GM13977 (cell line): ENCODE measurements at regions not wholly inside any gene's neighbourhood (a gene's known extent, or its start where the extent isn't known, plus 50 kb on each side); places are given as distances from the start of the nearest gene placed in this dataset.

ENCODE experiments used
- DNase-seq: peaks from one replicate; pipeline ENCODE4 v3.0.0; 2012; ENCODE audit warnings: low spot score
- in situ Hi-C: fragments of 300-500 bp; cut with MboI; formaldehyde crosslinking; loops from one replicate; pipeline ENCODE4 v1.12.0; 2022; ENCODE audit warnings: low sequenced_read_pairs, low pct_unique_long_range_greater_than_20kb, mixed read lengths, inconsistent platforms; ENCODE audit not compliant: unreplicated experiment
- TF ChIP-seq, protein P1 (sequence below): IDR thresholded peaks from 2 replicates; pipeline ENCODE4 v1.5.1; 2012; ENCODE audit warnings: mild to moderate bottlenecking, control low read depth; ENCODE audit not compliant: insufficient read depth; ENCODE audit errors: extremely low read depth, missing control alignments

GRCh38 chr10:30781670-30782121 is 152.1 kb upstream of the LYZL2 start:
- DNase-seq, result no peak
- in situ Hi-C loops, result loop anchor here (10.0 to 25.0 kb wide), 2 partner anchors 706 to 1033 kb away; no protein-coding TSS in a partner anchor

DNA sequence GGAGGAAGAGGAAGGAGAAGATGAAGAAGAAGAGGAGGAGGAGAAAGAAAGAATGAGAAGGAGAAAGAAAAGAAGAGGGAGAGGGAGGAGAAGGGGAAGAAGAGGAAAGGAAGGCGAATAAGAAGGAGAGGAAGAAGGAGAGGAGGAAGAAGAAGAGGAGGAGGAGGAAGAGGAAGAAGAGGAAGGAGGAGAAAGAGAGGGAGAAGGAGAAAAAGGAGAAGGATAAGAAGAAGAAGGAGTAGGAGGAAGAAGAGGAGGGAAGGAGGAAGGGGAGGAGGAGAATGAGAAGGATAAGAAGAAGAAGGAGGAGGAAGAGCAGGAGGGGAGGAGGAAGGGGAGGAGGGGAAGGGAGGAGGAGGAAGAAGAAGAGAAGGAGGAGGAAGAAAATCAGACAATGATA is 149.2 kb upstream of the LYZL2 start:
- no peak for DNase-seq
- in situ Hi-C loops, result loop anchor here (25.0 kb wide), 1 partner anchor 709 kb away; no protein-coding TSS in a partner anchor
- TF ChIP-seq, protein P1, sequence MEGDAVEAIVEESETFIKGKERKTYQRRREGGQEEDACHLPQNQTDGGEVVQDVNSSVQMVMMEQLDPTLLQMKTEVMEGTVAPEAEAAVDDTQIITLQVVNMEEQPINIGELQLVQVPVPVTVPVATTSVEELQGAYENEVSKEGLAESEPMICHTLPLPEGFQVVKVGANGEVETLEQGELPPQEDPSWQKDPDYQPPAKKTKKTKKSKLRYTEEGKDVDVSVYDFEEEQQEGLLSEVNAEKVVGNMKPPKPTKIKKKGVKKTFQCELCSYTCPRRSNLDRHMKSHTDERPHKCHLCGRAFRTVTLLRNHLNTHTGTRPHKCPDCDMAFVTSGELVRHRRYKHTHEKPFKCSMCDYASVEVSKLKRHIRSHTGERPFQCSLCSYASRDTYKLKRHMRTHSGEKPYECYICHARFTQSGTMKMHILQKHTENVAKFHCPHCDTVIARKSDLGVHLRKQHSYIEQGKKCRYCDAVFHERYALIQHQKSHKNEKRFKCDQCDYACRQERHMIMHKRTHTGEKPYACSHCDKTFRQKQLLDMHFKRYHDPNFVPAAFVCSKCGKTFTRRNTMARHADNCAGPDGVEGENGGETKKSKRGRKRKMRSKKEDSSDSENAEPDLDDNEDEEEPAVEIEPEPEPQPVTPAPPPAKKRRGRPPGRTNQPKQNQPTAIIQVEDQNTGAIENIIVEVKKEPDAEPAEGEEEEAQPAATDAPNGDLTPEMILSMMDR, result no peak

More at GRCh38 chr10:30781670-30782121, 152.1 kb upstream of the LYZL2 start:
- TF ChIP-seq, protein P1, result no peak

- DNase-seq, result no peak
- in situ Hi-C loops, result loop anchor here (25.0 kb wide), 1 partner anchor 711 kb away; no protein-coding TSS in a partner anchor
- TF ChIP-seq, protein P1, result no peak
Measured at GRCh38 chr10:30775779-30776591, 146.4 kb upstream of the LYZL2 start.

- DNase-seq, result no peak
- in situ Hi-C loops, result no loop called here
- TF ChIP-seq, protein P1, result no peak
Measured at GRCh38 chr10:30774261-30774660, 144.7 kb upstream of the LYZL2 start.

GRCh38 chr10:30773501-30773900 is 143.9 kb upstream of the LYZL2 start:
- no peak for DNase-seq
- TF ChIP-seq, protein P1, result no peak
- in situ Hi-C loops, result no loop called here

DNA sequence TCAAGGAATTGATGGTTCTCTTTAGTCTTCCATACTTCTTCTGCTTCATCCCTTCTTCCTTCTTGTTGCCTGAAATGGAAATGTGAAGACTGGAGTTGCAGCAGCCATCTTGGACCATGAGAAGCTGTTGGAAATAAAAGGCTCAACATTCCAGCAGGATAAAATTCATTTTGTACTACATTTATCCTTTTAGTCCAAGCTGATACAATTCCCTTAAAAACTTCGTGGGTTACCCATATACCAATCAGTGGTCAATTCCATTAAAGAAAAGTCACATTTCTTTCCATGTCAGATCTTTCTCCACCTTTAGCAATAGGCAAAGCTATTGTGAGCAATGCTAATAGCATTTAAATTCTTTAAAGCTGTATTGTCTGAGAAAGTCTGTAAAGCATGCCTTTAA is 141.3 kb upstream of the LYZL2 start:
- in situ Hi-C loops, result no loop called here
- no peak for DNase-seq
- TF ChIP-seq, protein P1, result no peak
